Posterior cingulate gyrus (tissue), 11 donors: ENCODE measurements at regions not wholly inside any gene's neighbourhood (a gene's known extent, or its start where the extent isn't known, plus 50 kb on each side); places are given as distances from the start of the nearest gene placed in this dataset.

ENCODE experiments used
- DNase-seq, 10 donors: peaks; one replicate each; pipeline versions ENCODE4 v3.0.0 to v3.0.0-alpha.2; 2020 to 2021; ENCODE audit warnings: mixed read lengths in 3 of 10
- intact Hi-C: fragments of 100-400 bp; cut with DNase I; formaldehyde crosslinking; loops from one replicate; pipeline ENCODE4 v1.15.1; 2023

GRCh38 chr5:20522905-20523482 lies 535.0 kb upstream of the CDH18 start:
- intact Hi-C loops: no loop called here

GRCh38 chr5:20515606-20516005 lies 527.6 kb upstream of the CDH18 start:
- intact Hi-C loops: no loop called here
- DNase-seq: no peak

More at GRCh38 chr5:20522905-20523482, 535.0 kb upstream of the CDH18 start:
- no peak for DNase-seq

- DNase-seq: no peak
- intact Hi-C loops: no loop called here
Observed at GRCh38 chr5:20514145-20514544, 526.1 kb upstream of the CDH18 start.

GRCh38 chr5:20500546-20500945 lies 512.5 kb upstream of the CDH18 start:
- DNase-seq: no peak
- intact Hi-C loops: no loop called here

GRCh38 chr5:20498926-20499325 lies 510.9 kb upstream of the CDH18 start:
- intact Hi-C loops: no loop called here
- no peak for DNase-seq

- intact Hi-C loops: no loop called here
- no peak for DNase-seq
Observed at GRCh38 chr5:20498102-20498501, 510.1 kb upstream of the CDH18 start.

- no peak for DNase-seq
- intact Hi-C loops: no loop called here
Observed at GRCh38 chr5:20497356-20497755, 509.4 kb upstream of the CDH18 start.

- DNase-seq: no peak
- intact Hi-C loops: no loop called here
Observed at GRCh38 chr5:20494706-20495105, 506.7 kb upstream of the CDH18 start.

- intact Hi-C loops: no loop called here
- DNase-seq: no peak
Observed at GRCh38 chr5:20486826-20487225, 498.8 kb upstream of the CDH18 start.

- intact Hi-C loops: no loop called here
- no peak for DNase-seq
Observed at GRCh38 chr5:20476016-20476415, 488.0 kb upstream of the CDH18 start.

GRCh38 chr5:20470997-20471396 lies 483.0 kb upstream of the CDH18 start:
- intact Hi-C loops: no loop called here
- DNase-seq: no peak

- intact Hi-C loops: no loop called here
- DNase-seq: no peak
Observed at GRCh38 chr5:20469792-20470191, 481.8 kb upstream of the CDH18 start.

GRCh38 chr5:20469390-20469789 lies 481.4 kb upstream of the CDH18 start:
- no peak for DNase-seq
- intact Hi-C loops: no loop called here

- DNase-seq: no peak
- intact Hi-C loops: no loop called here
Observed at GRCh38 chr5:20466512-20466911, 478.5 kb upstream of the CDH18 start.

GRCh38 chr5:20463206-20463605 lies 475.2 kb upstream of the CDH18 start:
- intact Hi-C loops: no loop called here
- DNase-seq: no peak

- DNase-seq: no peak
Observed at GRCh38 chr5:20446121-20446520, 458.1 kb upstream of the CDH18 start.

GRCh38 chr5:20445326-20445860 lies 457.4 kb upstream of the CDH18 start:
- no peak for DNase-seq
- intact Hi-C loops: no loop called here

More at GRCh38 chr5:20446121-20446520, 458.1 kb upstream of the CDH18 start:
- intact Hi-C loops: no loop called here

- DNase-seq: no peak
- intact Hi-C loops: no loop called here
Observed at GRCh38 chr5:20434786-20435185, 446.8 kb upstream of the CDH18 start.

- intact Hi-C loops: no loop called here
- DNase-seq: no peak
Observed at GRCh38 chr5:20420991-20421595, 433.1 kb upstream of the CDH18 start.
